SK-N-SH treated with all-trans-retinoic acid at 6 μM for 48 hours (cell line): ENCODE measurements at regions not wholly inside any gene's neighbourhood (a gene's known extent, or its start where the extent isn't known, plus 50 kb on each side); places are given as distances from the start of the nearest gene placed in this dataset.
"Not testable (repeated sequence)": the region's sequence is repeated elsewhere in the genome, so short reads cannot be mapped to it uniquely, and the experiment has no call there.

Experiments used
- BACH2 ChIP-seq: fragments of 250-450 bp; sonication (Bioruptor Pico); IDR thresholded peaks from 2 replicates; pipeline ENCODE4 v1.9.0; 2021; ENCODE audit warnings: mild to moderate bottlenecking, borderline replicate concordance
- OSR1 ChIP-seq: fragments of 250-450 bp; sonication (Bioruptor Pico); IDR thresholded peaks from 2 replicates; pipeline ENCODE4 v1.8.0; 2022; ENCODE audit warnings: moderate library complexity, mild to moderate bottlenecking, inconsistent platforms
- PPARA ChIP-seq: fragments of 250-450 bp; sonication (Bioruptor Pico); IDR thresholded peaks from 2 replicates; pipeline ENCODE4 v1.5.0; 2020; ENCODE audit warnings: mild to moderate bottlenecking, borderline replicate concordance
- RARB ChIP-seq: fragments of 250-450 bp; sonication (Bioruptor Pico); IDR thresholded peaks from 2 replicates; pipeline ENCODE4 v1.8.0; 2021; ENCODE audit warnings: mild to moderate bottlenecking, moderate library complexity
- SNAI2 ChIP-seq: fragments of 250-450 bp; sonication (Bioruptor Pico); IDR thresholded peaks from 2 replicates; pipeline ENCODE4 v1.5.0; 2020; ENCODE audit warnings: mild to moderate bottlenecking, moderate library complexity
- ZNF70 ChIP-seq: fragments of 450-650 bp; formaldehyde crosslinking; IDR thresholded peaks from 2 replicates; pipeline ENCODE4 v1.5.0; 2020; ENCODE audit warnings: mild to moderate bottlenecking, moderate library complexity

DNA sequence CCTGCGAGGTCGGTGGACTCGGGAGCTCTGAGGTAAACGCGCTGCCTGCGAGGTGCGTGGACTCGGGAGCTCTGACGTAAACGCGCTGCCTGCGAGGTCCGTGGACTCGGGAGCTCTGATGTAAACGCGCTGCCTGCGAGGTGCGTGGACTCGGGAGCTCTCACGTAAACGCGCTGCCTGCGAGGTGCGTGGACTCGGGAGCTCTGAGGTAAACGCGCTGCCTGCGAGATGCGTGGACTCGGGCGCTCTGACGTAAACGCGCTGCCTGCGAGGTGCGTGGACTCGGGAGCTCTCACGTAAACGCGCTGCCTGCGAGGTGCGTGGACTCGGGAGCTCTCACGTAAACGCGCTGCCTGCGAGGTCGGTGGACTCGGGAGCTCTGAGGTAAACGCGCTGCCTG lies 81.8 kb upstream of the SNTG2 start:
- TF ChIP-seq RARB; ZNF70 (CRISPR knock-in tag); PPARA; SNAI2 (CRISPR knock-in tag); BACH2 (CRISPR knock-in tag); OSR1: not testable (repeated sequence)
